Peyer's patch (tissue), 4 donors: ENCODE measurements at regions not wholly inside any gene's neighbourhood (a gene's known extent, or its start where the extent isn't known, plus 50 kb on each side); places are given as distances from the start of the nearest gene placed in this dataset.
"Not testable (repeated sequence)": the region's sequence is repeated elsewhere in the genome, so short reads cannot be mapped to it uniquely, and the experiment has no call there.

Source experiments
- POLR2A ChIP-seq, 2 donors: fragments of 450-650 bp; IDR thresholded peaks; one replicate each; pipeline ENCODE4 v1.5.1; 2017; ENCODE audit warnings: antibody characterized with exemption in 2 of 2, mild to moderate bottlenecking in 2 of 2, moderate library complexity in 2 of 2
- TF ChIP-seq, protein P1 (sequence below), 6 experiments: fragments of 450-650 bp in 4 of 6; fragments of 200-600 bp in 2 of 6; sonication (generic) in 1 of 6; IDR thresholded peaks; one replicate each; pipeline ENCODE4 v1.5.1; 2017 to 2019; ENCODE audit warnings: antibody characterized with exemption in 6 of 6, mild to moderate bottlenecking in 3 of 6, moderate library complexity in 1 of 6

DNA sequence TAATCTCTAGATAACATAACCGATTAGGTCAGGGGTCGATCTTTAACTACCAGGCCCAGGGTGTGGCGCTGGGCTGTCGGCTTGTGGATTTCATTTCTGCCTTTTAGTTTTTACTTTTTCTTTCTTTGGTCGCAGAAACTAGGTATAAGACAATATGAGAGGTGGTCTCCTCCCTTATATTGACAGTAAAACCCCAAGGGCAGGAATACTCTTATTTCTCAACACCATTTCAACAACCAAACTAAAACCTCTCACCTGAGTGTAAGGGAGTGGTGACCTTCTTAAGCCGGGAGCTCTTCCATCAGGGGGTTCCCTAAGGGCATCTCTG is 144.4 kb upstream of the GRK3 start:
- TF ChIP-seq, protein P1, sequence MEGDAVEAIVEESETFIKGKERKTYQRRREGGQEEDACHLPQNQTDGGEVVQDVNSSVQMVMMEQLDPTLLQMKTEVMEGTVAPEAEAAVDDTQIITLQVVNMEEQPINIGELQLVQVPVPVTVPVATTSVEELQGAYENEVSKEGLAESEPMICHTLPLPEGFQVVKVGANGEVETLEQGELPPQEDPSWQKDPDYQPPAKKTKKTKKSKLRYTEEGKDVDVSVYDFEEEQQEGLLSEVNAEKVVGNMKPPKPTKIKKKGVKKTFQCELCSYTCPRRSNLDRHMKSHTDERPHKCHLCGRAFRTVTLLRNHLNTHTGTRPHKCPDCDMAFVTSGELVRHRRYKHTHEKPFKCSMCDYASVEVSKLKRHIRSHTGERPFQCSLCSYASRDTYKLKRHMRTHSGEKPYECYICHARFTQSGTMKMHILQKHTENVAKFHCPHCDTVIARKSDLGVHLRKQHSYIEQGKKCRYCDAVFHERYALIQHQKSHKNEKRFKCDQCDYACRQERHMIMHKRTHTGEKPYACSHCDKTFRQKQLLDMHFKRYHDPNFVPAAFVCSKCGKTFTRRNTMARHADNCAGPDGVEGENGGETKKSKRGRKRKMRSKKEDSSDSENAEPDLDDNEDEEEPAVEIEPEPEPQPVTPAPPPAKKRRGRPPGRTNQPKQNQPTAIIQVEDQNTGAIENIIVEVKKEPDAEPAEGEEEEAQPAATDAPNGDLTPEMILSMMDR (IDR thresholded peaks at IDR 0.05), result not testable (repeated sequence)
- not testable (repeated sequence) for TF ChIP-seq POLR2A (IDR thresholded peaks at IDR 0.05)
